ENCODE measurements at regions not wholly inside any gene's neighbourhood (a gene's known extent, or its start where the extent isn't known, plus 50 kb on each side); places are given as distances from the start of the nearest gene placed in this dataset.
"Not testable (repeated sequence)": the region's sequence is repeated elsewhere in the genome, so short reads cannot be mapped to it uniquely, and the experiment has no call there.

GRCh38 chr5:178055536-178055935 lies 57.8 kb upstream of the N4BP3 start:
- TF ChIP-seq JUND, FLYWCH1 (CRISPR knock-in tag; IDR thresholded peaks at IDR 0.05): not testable (repeated sequence)

All from HepG2 (cell line).